Fibroblast of lung (primary cell): ENCODE measurements at regions not wholly inside any gene's neighbourhood (a gene's known extent, or its start where the extent isn't known, plus 50 kb on each side); places are given as distances from the start of the nearest gene placed in this dataset.

Experiments used
- CTCF ChIP-seq, 2 donors: IDR thresholded peaks in 1 of 2; conservative IDR thresholded peaks in 1 of 2; 1 replicate in 1 of 2; 2 replicates in 1 of 2; pipeline ENCODE4 v1.5.1; 2011 to 2012; ENCODE audit warnings: low read length in 2 of 2, control low read depth in 1 of 2, inconsistent platforms in 1 of 2, low read depth in 1 of 2, mild to moderate bottlenecking in 1 of 2
- EZH2 ChIP-seq: IDR thresholded peaks from 2 replicates; pipeline ENCODE4 v1.5.1; 2012; ENCODE audit warnings: low read length, control low read depth, mild to moderate bottlenecking; ENCODE audit errors: missing control alignments

- TF ChIP-seq EZH2 (no peak), CTCF (conservative IDR thresholded peaks at IDR 0.05 in 1 of 2, IDR thresholded peaks at IDR 0.05 in 1 of 2; ENCODE audit: low read depth in 1 of 2, low read length in 2 of 2) (no peak)
These were observed 147.4 kb upstream of the BEND6 start for GRCh38 chr6:56807326-56807988.
